Osteoblast (primary cell): ENCODE measurements at regions not wholly inside any gene's neighbourhood (a gene's known extent, or its start where the extent isn't known, plus 50 kb on each side); places are given as distances from the start of the nearest gene placed in this dataset.
"Not testable (repeated sequence)": the region's sequence is repeated elsewhere in the genome, so short reads cannot be mapped to it uniquely, and the experiment has no call there.

Experiments used
- DNase-seq: peaks from one replicate; pipeline ENCODE4 v3.0.0; 2011; ENCODE audit warnings: low spot score, mixed read lengths; ENCODE audit not compliant: insufficient read length; ENCODE audit errors: missing footprints
- H2AFZ ChIP-seq: 2 replicates; pipeline ENCODE4 v1.6.0; 2011; ENCODE audit warnings: mild to moderate bottlenecking, low read length
- H3K27ac ChIP-seq: 2 replicates; pipeline ENCODE4 v1.5.1; 2011; ENCODE audit warnings: mild to moderate bottlenecking, low read depth, low read length, moderate library complexity
- H3K27me3 ChIP-seq: 2 replicates; pipeline ENCODE4 v1.6.0; 2012; ENCODE audit warnings: mild to moderate bottlenecking, control low read depth, inconsistent platforms, low read length, moderate library complexity; ENCODE audit not compliant: insufficient read depth
- H3K36me3 ChIP-seq: 2 replicates; pipeline ENCODE4 v1.5.1; 2011; ENCODE audit warnings: mild to moderate bottlenecking, low read length, control low read depth, moderate library complexity; ENCODE audit not compliant: insufficient read depth
- H3K4me1 ChIP-seq: 2 replicates; pipeline ENCODE4 v1.5.1; 2011; ENCODE audit warnings: mild to moderate bottlenecking, low read length, control low read depth, moderate library complexity; ENCODE audit not compliant: insufficient read depth
- H3K4me2 ChIP-seq: 2 replicates; pipeline ENCODE4 v1.6.0; 2011; ENCODE audit warnings: mild to moderate bottlenecking, low read length; ENCODE audit not compliant: insufficient read depth
- H3K4me3 ChIP-seq: fragments of 200-600 bp; sonication (generic); 3 replicates; pipeline ENCODE4 v1.5.1; 2012; ENCODE audit warnings: mild to moderate bottlenecking, low read length, inconsistent platforms; ENCODE audit not compliant: insufficient read depth
- H3K79me2 ChIP-seq: 2 replicates; pipeline ENCODE4 v1.6.0; 2012; ENCODE audit warnings: mild to moderate bottlenecking, low read length, control low read depth, inconsistent platforms; ENCODE audit not compliant: insufficient read depth
- H3K9me3 ChIP-seq: 2 replicates; pipeline ENCODE4 v1.5.1; 2011; ENCODE audit warnings: low read depth, low read length, control low read depth
- H4K20me1 ChIP-seq: 2 replicates; pipeline ENCODE4 v1.6.0; 2012; ENCODE audit warnings: mild to moderate bottlenecking, low read length, control low read depth; ENCODE audit not compliant: insufficient read depth
- TF ChIP-seq, protein P1 (sequence below): IDR thresholded peaks from 2 replicates; pipeline ENCODE4 v1.5.1; 2011; ENCODE audit warnings: mild to moderate bottlenecking, low read depth, low read length, moderate library complexity; ENCODE audit errors: extremely low read depth

DNA sequence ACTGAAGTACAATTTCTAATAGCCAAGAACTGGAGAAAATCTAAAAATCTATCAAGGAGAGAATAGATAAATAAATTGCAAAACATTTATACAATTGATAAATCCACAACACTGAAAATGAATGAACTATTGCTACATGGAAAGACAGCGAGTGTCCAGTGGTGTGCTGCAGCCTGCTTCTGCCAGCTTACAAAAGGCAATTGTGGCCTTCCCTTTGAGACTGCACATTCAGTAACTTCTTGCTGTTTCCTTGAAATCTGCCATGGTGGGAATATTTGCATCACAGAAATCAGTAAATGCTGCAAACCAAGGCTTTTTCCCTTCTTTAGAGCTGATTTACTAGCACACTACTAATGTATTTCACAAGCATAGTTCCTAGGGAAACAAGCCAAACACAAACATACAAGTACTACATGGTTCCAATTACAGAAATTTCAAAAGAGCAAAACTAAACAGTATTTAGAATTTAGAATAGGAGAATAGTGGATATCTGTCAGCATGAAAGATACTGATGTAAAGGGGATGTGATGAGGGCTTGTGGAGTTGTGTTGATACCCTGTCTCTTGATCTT, 76.9 kb upstream of the TRIM77 start:
- H3K9me3 ChIP-seq, result no peaks in the 10 kb centered on the region
- no peak overlapping the region for H3K4me3 ChIP-seq
- H2AFZ ChIP-seq, result no peak overlapping the region
- H3K4me1 ChIP-seq, result no peaks in the 10 kb centered on the region
- TF ChIP-seq, protein P1, sequence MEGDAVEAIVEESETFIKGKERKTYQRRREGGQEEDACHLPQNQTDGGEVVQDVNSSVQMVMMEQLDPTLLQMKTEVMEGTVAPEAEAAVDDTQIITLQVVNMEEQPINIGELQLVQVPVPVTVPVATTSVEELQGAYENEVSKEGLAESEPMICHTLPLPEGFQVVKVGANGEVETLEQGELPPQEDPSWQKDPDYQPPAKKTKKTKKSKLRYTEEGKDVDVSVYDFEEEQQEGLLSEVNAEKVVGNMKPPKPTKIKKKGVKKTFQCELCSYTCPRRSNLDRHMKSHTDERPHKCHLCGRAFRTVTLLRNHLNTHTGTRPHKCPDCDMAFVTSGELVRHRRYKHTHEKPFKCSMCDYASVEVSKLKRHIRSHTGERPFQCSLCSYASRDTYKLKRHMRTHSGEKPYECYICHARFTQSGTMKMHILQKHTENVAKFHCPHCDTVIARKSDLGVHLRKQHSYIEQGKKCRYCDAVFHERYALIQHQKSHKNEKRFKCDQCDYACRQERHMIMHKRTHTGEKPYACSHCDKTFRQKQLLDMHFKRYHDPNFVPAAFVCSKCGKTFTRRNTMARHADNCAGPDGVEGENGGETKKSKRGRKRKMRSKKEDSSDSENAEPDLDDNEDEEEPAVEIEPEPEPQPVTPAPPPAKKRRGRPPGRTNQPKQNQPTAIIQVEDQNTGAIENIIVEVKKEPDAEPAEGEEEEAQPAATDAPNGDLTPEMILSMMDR, result no peak
- no peaks in the 10 kb centered on the region for H4K20me1 ChIP-seq
- H3K27me3 ChIP-seq, result no peaks in the 10 kb centered on the region
- no peaks in the 10 kb centered on the region for H3K79me2 ChIP-seq
- no peaks in the 10 kb centered on the region for H3K36me3 ChIP-seq
- H3K27ac ChIP-seq, result no peak overlapping the region
- no peak for DNase-seq
- no peak overlapping the region for H3K4me2 ChIP-seq

DNA sequence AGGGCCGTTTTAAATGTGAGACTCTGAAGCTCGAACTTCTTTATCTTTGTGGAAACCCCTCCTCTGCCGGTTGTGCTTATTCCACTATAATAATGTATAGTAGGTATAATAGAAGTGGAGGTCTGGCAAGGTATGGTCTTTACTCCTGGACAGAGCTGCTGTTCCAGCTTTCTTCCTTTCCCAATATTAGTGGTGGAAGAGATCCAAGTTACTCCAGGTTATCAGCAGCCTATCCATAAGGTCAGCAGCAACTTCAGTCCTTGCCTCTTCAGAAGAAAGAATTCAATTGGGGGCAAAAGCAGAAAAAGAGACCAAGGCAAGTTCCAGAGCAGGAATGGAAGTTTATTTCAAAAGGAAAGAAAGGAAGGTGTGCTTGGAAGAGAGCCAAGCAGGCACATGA, 69.3 kb upstream of the TRIM77 start:
- not testable (repeated sequence) for H3K36me3 ChIP-seq, H2AFZ ChIP-seq, H3K4me3 ChIP-seq, H3K27me3 ChIP-seq, H3K4me2 ChIP-seq, DNase-seq, H3K79me2 ChIP-seq, H3K27ac ChIP-seq, H3K4me1 ChIP-seq, H4K20me1 ChIP-seq, H3K9me3 ChIP-seq

DNA sequence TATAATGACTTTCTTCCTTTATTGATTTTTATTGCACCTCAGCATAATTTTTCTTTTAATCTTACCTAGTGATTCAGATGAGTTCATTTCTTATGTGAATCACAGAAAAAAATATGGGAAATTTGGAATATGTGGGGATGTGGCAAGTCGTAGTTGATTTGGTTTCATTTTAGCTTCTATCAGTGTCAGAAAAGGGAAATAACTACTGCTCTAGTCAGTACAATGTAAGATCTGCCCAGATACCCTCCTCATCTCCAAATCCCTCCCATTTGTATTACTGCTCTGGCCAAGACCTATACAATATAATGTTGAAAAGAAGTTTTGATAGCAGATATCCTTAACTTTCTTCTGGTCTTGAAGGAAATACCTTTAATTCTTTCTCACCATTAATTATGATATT, 61.9 kb upstream of the TRIM77 start:
- H3K4me2 ChIP-seq, H3K4me3 ChIP-seq, H4K20me1 ChIP-seq, H2AFZ ChIP-seq, H3K27me3 ChIP-seq, H3K27ac ChIP-seq, DNase-seq, H3K79me2 ChIP-seq, H3K4me1 ChIP-seq, H3K9me3 ChIP-seq, H3K36me3 ChIP-seq: not testable (repeated sequence)

DNA sequence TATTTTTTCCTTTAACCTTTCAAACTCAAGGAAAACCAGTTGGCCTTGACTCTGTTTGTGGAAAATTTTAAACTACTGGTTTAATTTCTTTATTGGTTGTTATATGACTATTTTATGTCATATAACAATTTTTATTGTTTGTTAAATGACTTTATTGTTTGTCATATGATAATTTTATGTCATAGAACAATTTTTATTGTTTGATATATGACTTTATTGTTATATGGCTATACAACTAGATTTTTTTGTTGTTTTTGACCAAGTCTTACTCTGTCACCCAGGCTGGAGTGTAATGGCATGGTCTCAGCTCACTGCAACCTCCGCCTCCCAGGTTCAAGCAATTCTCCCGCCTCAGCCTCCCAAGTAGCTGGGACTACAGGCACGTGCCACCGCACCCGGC, 61.1 kb upstream of the TRIM77 start:
- not testable (repeated sequence) for H3K4me3 ChIP-seq, H3K79me2 ChIP-seq, H3K27ac ChIP-seq, H3K4me2 ChIP-seq, H3K27me3 ChIP-seq, H2AFZ ChIP-seq, H4K20me1 ChIP-seq, DNase-seq, H3K36me3 ChIP-seq, H3K4me1 ChIP-seq, H3K9me3 ChIP-seq

DNA sequence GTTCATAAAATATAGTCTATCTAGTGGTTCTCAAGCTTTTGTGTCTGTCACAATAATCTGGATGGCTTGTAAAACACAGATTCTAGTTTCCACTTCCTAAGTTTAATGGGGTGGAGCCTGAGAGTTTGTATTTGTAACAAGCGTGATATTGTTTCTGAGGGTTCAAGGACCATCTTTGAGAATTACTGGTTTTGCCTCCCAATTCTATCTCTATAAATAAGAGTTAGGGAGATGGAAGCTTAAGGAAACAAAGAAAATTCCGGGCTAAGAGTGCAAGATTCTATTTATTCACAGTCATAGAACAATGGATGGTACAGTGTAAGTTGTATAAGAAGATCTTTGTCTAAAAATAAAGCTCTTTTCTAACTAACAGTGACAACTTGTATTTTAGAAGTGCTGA, 55.4 kb upstream of the TRIM77 start:
- not testable (repeated sequence) for DNase-seq, H3K27ac ChIP-seq, H4K20me1 ChIP-seq, H2AFZ ChIP-seq, H3K9me3 ChIP-seq, H3K4me1 ChIP-seq, H3K79me2 ChIP-seq, H3K4me2 ChIP-seq, H3K36me3 ChIP-seq, H3K4me3 ChIP-seq, H3K27me3 ChIP-seq

DNA sequence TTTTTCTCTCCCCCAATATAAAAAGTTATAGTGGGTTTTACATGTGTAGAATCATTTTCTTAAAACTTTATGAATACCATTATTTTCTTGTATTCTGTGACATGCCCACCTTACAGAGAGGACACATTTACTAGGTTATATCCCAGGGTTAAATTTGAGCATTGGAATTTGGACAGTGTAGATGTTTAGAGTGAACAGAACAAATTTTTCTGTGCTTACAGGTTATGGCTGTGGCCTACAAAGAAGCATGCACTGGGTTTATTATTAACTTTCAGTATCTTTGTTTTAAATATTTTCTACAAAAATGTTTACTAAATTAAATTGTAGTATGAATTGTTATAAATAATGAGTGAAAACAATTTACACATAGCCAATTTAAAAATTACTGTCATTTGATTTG, 51.3 kb upstream of the TRIM77 start:
- not testable (repeated sequence) for DNase-seq, H4K20me1 ChIP-seq, H3K36me3 ChIP-seq, H3K27ac ChIP-seq, H2AFZ ChIP-seq, H3K27me3 ChIP-seq, H3K9me3 ChIP-seq, H3K79me2 ChIP-seq, H3K4me1 ChIP-seq, H3K4me3 ChIP-seq, H3K4me2 ChIP-seq

DNA sequence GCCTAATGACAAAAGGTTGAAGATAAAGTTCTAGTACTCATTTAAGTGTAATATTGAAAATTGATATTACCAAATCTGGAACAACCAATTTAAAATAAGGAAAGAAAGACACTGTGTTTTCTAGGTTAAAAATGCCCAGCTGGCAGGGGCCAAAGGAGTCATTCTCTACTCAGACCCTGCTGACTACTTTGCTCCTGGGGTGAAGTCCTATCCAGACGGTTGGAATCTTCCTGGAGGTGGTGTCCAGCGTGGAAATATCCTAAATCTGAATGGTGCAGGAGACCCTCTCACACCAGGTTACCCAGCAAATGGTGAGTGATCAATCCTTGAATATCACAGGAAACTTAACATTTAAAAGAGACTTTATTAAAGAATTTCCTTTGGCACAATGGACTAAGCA, 50.7 kb upstream of the TRIM77 start:
- H3K4me2 ChIP-seq, H3K27ac ChIP-seq, H2AFZ ChIP-seq, H4K20me1 ChIP-seq, H3K9me3 ChIP-seq, H3K4me3 ChIP-seq, H3K27me3 ChIP-seq, H3K4me1 ChIP-seq, H3K79me2 ChIP-seq, DNase-seq, H3K36me3 ChIP-seq: not testable (repeated sequence)
